ENCODE measurements at regions not wholly inside any gene's neighbourhood (a gene's known extent, or its start where the extent isn't known, plus 50 kb on each side); places are given as distances from the start of the nearest gene placed in this dataset.

- TF ChIP-seq CTCF (IDR thresholded peaks at IDR 0.05) (no peak), POLR2AphosphoS5 (IDR thresholded peaks at IDR 0.05) (no peak), POLR2A (IDR thresholded peaks at IDR 0.05) (no peak)
Measured at GRCh38 chr15:96031426-96032110, 298.9 kb upstream of the NR2F2 start.
